ENCODE measurements at regions not wholly inside any gene's neighbourhood (a gene's known extent, or its start where the extent isn't known, plus 50 kb on each side); places are given as distances from the start of the nearest gene placed in this dataset.
A peak's percentile ranks its signal among the peaks of the same experiment; 100 is the strongest.

- no peaks in the 10 kb centered on the region for H3K79me2 ChIP-seq (ENCODE audit: low read depth)
Observed at GRCh38 chr5:31029925-31030324, 163.6 kb upstream of the CDH6 start.

GRCh38 chr5:31027721-31028120 is 165.8 kb upstream of the CDH6 start:
- Mint-ChIP-seq H3K27ac (no peak overlapping the region), H3K4me1 (peaks cover 5% of the 10 kb centered on the region), H3K36me3 (no peaks in the 10 kb centered on the region), H3K4me3 (no peak overlapping the region), H3K9me3 (peaks cover 16% of the 10 kb centered on the region), H3K27me3 (ENCODE audit: insufficient read depth, low read depth) (no peaks in the 10 kb centered on the region)
- DNase-seq (ENCODE audit: low spot score), result no peak
- no peak overlapping the region for H3K4me3 ChIP-seq
- H3F3A ChIP-seq (ENCODE audit: low read depth), result no peaks in the 10 kb centered on the region
- TF ChIP-seq EZH2phosphoT487 (IDR thresholded peaks at IDR 0.05), result no peak
- no peak for TF ChIP-seq EZH2 (IDR thresholded peaks at IDR 0.05)
- no peak for TF ChIP-seq CTCF (IDR thresholded peaks at IDR 0.05)
- H3K4me1 ChIP-seq, result peaks cover 10% of the 10 kb centered on the region
- no peaks in the 10 kb centered on the region for H4K20me1 ChIP-seq (ENCODE audit: low read depth)
- no peak overlapping the region for H2AFZ ChIP-seq (replicated peaks)
- no peaks in the 10 kb centered on the region for H3K36me3 ChIP-seq
- no peaks in the 10 kb centered on the region for H3K27me3 ChIP-seq
- H3K9me3 ChIP-seq (ENCODE audit: low read depth), result no peaks in the 10 kb centered on the region
- H3K27ac ChIP-seq, result peak overlapping the region; percentile 18
- no peaks in the 10 kb centered on the region for H3K79me2 ChIP-seq (ENCODE audit: low read depth)
- H3K9ac ChIP-seq, result no peak overlapping the region
- no peak overlapping the region for H3K4me2 ChIP-seq

More at GRCh38 chr5:31029925-31030324, 163.6 kb upstream of the CDH6 start:
- Mint-ChIP-seq H3K4me1 (peaks cover 5% of the 10 kb centered on the region), H3K27me3 (ENCODE audit: insufficient read depth, low read depth) (no peaks in the 10 kb centered on the region), H3K36me3 (no peaks in the 10 kb centered on the region), H3K27ac (peak overlapping the region; percentile 21), H3K9me3 (peaks cover 20% of the 10 kb centered on the region), H3K4me3 (no peak overlapping the region)
- H3K4me2 ChIP-seq, result no peak overlapping the region
- peaks cover 10% of the 10 kb centered on the region for H3K4me1 ChIP-seq
- TF ChIP-seq EZH2phosphoT487 (IDR thresholded peaks at IDR 0.05), result no peak
- TF ChIP-seq EZH2 (IDR thresholded peaks at IDR 0.05), result no peak
- peak; percentile 4 for TF ChIP-seq CTCF (IDR thresholded peaks at IDR 0.05)
- H3K27me3 ChIP-seq, result no peaks in the 10 kb centered on the region
- no peaks in the 10 kb centered on the region for H3K9me3 ChIP-seq (ENCODE audit: low read depth)
- no peaks in the 10 kb centered on the region for H3K36me3 ChIP-seq
- no peak overlapping the region for H3K9ac ChIP-seq
- no peak overlapping the region for H3K27ac ChIP-seq
- no peak overlapping the region for H2AFZ ChIP-seq (replicated peaks)
- DNase-seq (ENCODE audit: low spot score), result no peak
- no peaks in the 10 kb centered on the region for H3F3A ChIP-seq (ENCODE audit: low read depth)
- no peak overlapping the region for H3K4me3 ChIP-seq
- H4K20me1 ChIP-seq (ENCODE audit: low read depth), result no peaks in the 10 kb centered on the region

DNA sequence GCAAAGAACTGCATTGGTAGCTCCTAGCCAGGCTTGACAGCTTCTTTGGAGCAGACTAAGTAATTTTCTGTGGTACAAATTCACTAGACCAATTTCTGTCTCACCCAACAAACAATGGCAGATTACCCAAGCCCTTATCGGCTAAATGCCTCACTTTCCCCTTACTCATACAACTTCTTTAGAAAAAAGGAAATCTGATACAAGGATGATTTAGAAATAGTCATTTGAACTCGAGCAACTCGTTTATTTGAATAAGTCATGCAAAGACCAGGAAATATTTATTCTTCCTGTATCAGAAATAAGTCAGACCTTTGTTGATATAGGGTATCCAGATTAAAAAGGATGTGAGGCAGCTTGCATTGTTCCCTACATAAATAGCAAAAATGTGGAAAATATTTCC is 170.4 kb upstream of the CDH6 start:
- Mint-ChIP-seq H3K27ac (no peak overlapping the region), H3K4me3 (no peak overlapping the region), H3K9me3 (peaks cover 7% of the 10 kb centered on the region), H3K4me1 (peaks cover 10% of the 10 kb centered on the region), H3K27me3 (ENCODE audit: insufficient read depth, low read depth) (no peaks in the 10 kb centered on the region), H3K36me3 (no peaks in the 10 kb centered on the region)
- Histone ChIP-seq H3K4me2 (no peak overlapping the region), H3K4me1 (peaks cover 8% of the 10 kb centered on the region), H3K79me2 (ENCODE audit: low read depth) (no peaks in the 10 kb centered on the region), H3K27me3 (no peaks in the 10 kb centered on the region), H3F3A (ENCODE audit: low read depth) (no peaks in the 10 kb centered on the region), H2AFZ (replicated peaks) (no peak overlapping the region), H3K9ac (no peak overlapping the region), H3K9me3 (ENCODE audit: low read depth) (no peaks in the 10 kb centered on the region), H4K20me1 (ENCODE audit: low read depth) (no peaks in the 10 kb centered on the region), H3K36me3 (no peaks in the 10 kb centered on the region), H3K27ac (no peak overlapping the region), H3K4me3 (no peak overlapping the region)
- DNase-seq (ENCODE audit: low spot score), result no peak
- TF ChIP-seq EZH2 (IDR thresholded peaks at IDR 0.05) (no peak), EZH2phosphoT487 (IDR thresholded peaks at IDR 0.05) (no peak), CTCF (IDR thresholded peaks at IDR 0.05) (no peak)
